RWPE2 (cell line): ENCODE measurements at regions not wholly inside any gene's neighbourhood (a gene's known extent, or its start where the extent isn't known, plus 50 kb on each side); places are given as distances from the start of the nearest gene placed in this dataset.

Experiments
- ATAC-seq: fragments of 200-7000 bp; cut with Tn5 transposase; 3 replicates; pipeline ENCODE4 v1.9.1; 2021; ENCODE audit warnings: low read depth
- DNase-seq: peaks from one replicate; pipeline ENCODE4 v3.0.0-alpha.2; 2020; ENCODE audit warnings: low spot score
- H3K27ac ChIP-seq: fragments of 450-650 bp; 2 replicates; pipeline ENCODE4 v1.5.1; 2017; ENCODE audit warnings: mild to moderate bottlenecking; ENCODE audit not compliant: poor library complexity, severe bottlenecking
- H3K27me3 ChIP-seq: fragments of 250-450 bp; sonication (Bioruptor Pico); 2 replicates; pipeline ENCODE4 v1.5.1; 2021; ENCODE audit warnings: mild to moderate bottlenecking, moderate library complexity; ENCODE audit not compliant: insufficient read depth, poor library complexity, severe bottlenecking
- H3K36me3 ChIP-seq: fragments of 250-450 bp; sonication (Bioruptor Pico); 2 replicates; pipeline ENCODE4 v1.5.1; 2020; ENCODE audit warnings: low read depth, mild to moderate bottlenecking, moderate library complexity
- H3K4me1 ChIP-seq: fragments of 250-450 bp; sonication (Bioruptor Pico); 2 replicates; pipeline ENCODE4 v1.5.1; 2021; ENCODE audit warnings: mild to moderate bottlenecking, moderate library complexity; ENCODE audit not compliant: insufficient read depth, poor library complexity, severe bottlenecking
- H3K4me3 ChIP-seq: fragments of 250-450 bp; sonication (Bioruptor Pico); 2 replicates; pipeline ENCODE4 v1.5.1; 2021; ENCODE audit warnings: mild to moderate bottlenecking, moderate library complexity; ENCODE audit not compliant: severe bottlenecking
- H3K9me3 ChIP-seq: fragments of 250-450 bp; sonication (Bioruptor Pico); 2 replicates; pipeline ENCODE4 v1.5.1; 2021; ENCODE audit warnings: mild to moderate bottlenecking, moderate library complexity; ENCODE audit not compliant: severe bottlenecking
- TF ChIP-seq, protein P1 (sequence below): fragments of 450-650 bp; IDR thresholded peaks from one replicate; pipeline ENCODE4 v1.5.1; 2017; ENCODE audit warnings: mild to moderate bottlenecking, moderate library complexity; ENCODE audit not compliant: poor library complexity, severe bottlenecking

DNA sequence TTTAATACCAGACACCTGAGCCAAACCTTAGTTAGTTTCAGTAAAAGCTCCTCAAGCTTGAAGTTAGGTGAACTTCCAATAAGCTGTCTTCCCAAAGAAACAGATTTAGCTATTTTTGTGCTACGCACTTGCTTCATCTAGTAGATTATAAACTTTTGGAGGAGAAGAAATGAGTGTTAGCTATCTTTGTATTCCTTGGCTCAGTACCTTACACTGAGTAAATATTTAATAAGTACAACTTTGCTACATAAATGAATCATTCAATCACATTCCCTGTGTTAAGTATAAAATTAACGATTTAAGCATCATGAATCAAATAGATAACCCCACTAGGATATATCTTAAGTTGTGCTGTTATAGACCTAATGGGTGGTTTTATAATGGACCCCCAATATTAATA is 307.0 kb downstream of the PCNX1 start:
- no peaks in the 10 kb centered on the region for H3K9me3 ChIP-seq
- H3K36me3 ChIP-seq = no peaks in the 10 kb centered on the region
- H3K27ac ChIP-seq = no peak overlapping the region
- TF ChIP-seq, protein P1, sequence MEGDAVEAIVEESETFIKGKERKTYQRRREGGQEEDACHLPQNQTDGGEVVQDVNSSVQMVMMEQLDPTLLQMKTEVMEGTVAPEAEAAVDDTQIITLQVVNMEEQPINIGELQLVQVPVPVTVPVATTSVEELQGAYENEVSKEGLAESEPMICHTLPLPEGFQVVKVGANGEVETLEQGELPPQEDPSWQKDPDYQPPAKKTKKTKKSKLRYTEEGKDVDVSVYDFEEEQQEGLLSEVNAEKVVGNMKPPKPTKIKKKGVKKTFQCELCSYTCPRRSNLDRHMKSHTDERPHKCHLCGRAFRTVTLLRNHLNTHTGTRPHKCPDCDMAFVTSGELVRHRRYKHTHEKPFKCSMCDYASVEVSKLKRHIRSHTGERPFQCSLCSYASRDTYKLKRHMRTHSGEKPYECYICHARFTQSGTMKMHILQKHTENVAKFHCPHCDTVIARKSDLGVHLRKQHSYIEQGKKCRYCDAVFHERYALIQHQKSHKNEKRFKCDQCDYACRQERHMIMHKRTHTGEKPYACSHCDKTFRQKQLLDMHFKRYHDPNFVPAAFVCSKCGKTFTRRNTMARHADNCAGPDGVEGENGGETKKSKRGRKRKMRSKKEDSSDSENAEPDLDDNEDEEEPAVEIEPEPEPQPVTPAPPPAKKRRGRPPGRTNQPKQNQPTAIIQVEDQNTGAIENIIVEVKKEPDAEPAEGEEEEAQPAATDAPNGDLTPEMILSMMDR = no peak
- DNase-seq (no peak), ATAC-seq (no peak)
- H3K27me3 ChIP-seq = no peaks in the 10 kb centered on the region
- no peak overlapping the region for H3K4me3 ChIP-seq
- no peaks in the 10 kb centered on the region for H3K4me1 ChIP-seq

DNA sequence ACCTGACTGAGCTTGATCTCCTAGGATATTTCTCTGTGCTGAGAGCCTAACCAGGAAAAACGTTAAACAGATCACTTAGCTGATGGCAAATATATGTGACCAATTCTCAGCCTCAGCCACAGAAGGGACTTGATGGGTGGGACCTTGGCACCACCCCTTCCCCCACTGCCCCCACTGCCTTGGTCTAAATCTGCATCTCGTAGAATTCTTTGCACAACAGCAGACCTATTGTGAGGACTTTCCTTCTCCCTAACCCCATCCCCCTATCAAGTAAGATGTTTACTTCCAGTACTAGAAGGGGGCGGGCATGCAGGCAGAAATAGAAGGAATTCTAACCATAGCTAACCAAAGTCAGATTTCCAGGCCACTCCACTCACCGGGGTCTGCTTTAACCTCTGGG is 313.2 kb downstream of the PCNX1 start:
- Histone ChIP-seq H3K27me3 (no peaks in the 10 kb centered on the region), H3K4me1 (peaks cover 5% of the 10 kb centered on the region), H3K9me3 (no peaks in the 10 kb centered on the region), H3K4me3 (no peak overlapping the region), H3K36me3 (no peaks in the 10 kb centered on the region), H3K27ac (no peak overlapping the region)
- no peak for DNase-seq
- ATAC-seq = no peak
- TF ChIP-seq, protein P1 = no peak

DNA sequence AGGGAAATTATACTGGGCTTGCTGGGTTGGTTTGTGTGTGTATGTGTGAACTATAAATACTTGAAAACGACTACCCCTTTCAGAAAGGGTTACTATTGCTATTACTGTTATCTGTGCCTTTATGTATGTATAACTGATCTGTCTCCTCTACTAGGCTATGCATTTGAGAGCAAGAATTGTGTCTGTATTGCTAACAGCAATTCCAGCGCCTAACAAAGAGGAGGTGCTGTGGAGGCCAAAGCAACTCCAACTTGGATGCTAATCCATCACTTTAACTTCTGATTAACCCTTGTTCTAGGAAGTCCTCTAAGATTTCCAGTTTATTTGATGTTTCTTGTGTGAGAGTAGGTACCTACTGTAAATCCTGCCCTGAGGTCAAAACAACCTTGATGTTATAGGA is 313.9 kb downstream of the PCNX1 start:
- H3K27me3 ChIP-seq = no peaks in the 10 kb centered on the region
- no peak overlapping the region for H3K27ac ChIP-seq
- H3K36me3 ChIP-seq = no peaks in the 10 kb centered on the region
- H3K9me3 ChIP-seq = no peaks in the 10 kb centered on the region
- peaks cover 5% of the 10 kb centered on the region for H3K4me1 ChIP-seq
- TF ChIP-seq, protein P1 = no peak
- DNase-seq (no peak), ATAC-seq (no peak)
- H3K4me3 ChIP-seq = no peak overlapping the region

DNA sequence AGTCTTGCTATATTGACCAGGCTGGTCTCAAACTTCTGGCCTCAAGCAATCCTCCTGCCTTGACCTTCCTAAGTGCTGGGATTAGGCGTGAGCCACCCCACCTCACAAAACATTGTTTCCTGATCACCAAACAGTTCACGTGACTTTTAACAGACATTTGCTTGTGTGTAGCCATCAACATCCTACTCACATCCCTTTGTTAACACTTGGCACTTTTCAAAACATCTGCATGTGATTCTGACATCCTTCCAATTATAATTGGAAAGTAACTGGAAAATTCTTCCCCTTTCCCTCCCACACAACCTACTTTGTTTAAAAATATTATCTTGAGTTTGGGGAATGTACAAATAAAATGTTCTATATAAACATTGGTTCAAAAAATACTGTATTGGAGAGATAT is 317.9 kb downstream of the PCNX1 start:
- Histone ChIP-seq H3K4me1 (peaks cover 5% of the 10 kb centered on the region), H3K4me3 (no peak overlapping the region), H3K27me3 (no peaks in the 10 kb centered on the region), H3K27ac (no peak overlapping the region), H3K9me3 (no peaks in the 10 kb centered on the region), H3K36me3 (no peaks in the 10 kb centered on the region)
- DNase-seq (no peak), ATAC-seq (no peak)
- TF ChIP-seq, protein P1 = no peak

DNA sequence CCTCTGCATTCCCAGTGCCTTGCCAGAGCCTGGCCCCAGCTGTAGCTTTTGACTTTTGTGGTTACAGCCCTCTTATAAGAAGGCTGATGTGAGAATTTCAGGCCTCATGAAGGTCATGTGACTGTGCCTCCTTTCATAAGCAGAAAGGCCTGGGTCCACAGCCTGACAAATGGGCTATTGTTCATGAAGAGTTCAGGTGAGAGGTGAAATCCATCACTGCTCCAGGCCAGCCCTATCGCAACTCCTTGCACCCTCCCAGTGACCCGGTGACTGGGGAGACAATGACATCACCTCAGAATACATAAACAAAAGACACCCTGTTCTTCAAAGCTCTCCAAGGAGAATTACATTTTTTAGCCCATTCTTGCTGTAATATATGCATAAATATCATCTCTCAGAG is 321.5 kb downstream of the PCNX1 start:
- ATAC-seq (no peak), DNase-seq (no peak)
- H3K36me3 ChIP-seq = no peaks in the 10 kb centered on the region
- no peak overlapping the region for H3K4me3 ChIP-seq
- H3K27me3 ChIP-seq = no peaks in the 10 kb centered on the region
- H3K9me3 ChIP-seq = no peaks in the 10 kb centered on the region
- TF ChIP-seq, protein P1 = no peak
- H3K27ac ChIP-seq = no peak overlapping the region
- no peaks in the 10 kb centered on the region for H3K4me1 ChIP-seq
